ENCODE measurements at regions not wholly inside any gene's neighbourhood (a gene's known extent, or its start where the extent isn't known, plus 50 kb on each side); places are given as distances from the start of the nearest gene placed in this dataset.

DNA sequence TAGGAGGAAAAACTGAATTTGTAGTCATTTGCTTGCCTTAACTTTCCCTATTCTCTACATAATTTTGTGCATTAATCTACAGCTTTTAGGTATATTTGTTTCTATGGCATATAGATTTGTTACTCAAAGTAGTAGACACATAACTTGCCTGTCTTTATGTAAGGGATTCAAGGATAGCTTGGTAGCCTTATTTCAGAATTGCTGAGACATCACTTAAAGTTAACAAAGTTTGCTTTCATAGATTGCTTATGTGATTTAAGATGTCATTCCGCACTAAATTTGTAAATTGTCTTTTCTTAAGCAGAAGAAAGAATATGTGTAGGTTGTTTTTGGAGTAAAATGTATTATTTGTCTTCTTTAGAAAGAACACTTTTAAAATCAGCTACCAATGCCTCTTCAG is 477.7 kb upstream of the NOVA1 start:
- no peak for TF ChIP-seq POLR2A (IDR thresholded peaks at IDR 0.05)
- TF ChIP-seq, protein P1, sequence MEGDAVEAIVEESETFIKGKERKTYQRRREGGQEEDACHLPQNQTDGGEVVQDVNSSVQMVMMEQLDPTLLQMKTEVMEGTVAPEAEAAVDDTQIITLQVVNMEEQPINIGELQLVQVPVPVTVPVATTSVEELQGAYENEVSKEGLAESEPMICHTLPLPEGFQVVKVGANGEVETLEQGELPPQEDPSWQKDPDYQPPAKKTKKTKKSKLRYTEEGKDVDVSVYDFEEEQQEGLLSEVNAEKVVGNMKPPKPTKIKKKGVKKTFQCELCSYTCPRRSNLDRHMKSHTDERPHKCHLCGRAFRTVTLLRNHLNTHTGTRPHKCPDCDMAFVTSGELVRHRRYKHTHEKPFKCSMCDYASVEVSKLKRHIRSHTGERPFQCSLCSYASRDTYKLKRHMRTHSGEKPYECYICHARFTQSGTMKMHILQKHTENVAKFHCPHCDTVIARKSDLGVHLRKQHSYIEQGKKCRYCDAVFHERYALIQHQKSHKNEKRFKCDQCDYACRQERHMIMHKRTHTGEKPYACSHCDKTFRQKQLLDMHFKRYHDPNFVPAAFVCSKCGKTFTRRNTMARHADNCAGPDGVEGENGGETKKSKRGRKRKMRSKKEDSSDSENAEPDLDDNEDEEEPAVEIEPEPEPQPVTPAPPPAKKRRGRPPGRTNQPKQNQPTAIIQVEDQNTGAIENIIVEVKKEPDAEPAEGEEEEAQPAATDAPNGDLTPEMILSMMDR (IDR thresholded peaks at IDR 0.05) = no peak
